ENCODE measurements at regions not wholly inside any gene's neighbourhood (a gene's known extent, or its start where the extent isn't known, plus 50 kb on each side); places are given as distances from the start of the nearest gene placed in this dataset.

GRCh38 chr6:164792666-164793065 is 516.7 kb downstream of the C6orf118 start (continued):
- no peak for TF ChIP-seq ZBTB33 (IDR thresholded peaks at IDR 0.05; ENCODE audit: extremely low read depth, insufficient replicate concordance, low read length)

DNA sequence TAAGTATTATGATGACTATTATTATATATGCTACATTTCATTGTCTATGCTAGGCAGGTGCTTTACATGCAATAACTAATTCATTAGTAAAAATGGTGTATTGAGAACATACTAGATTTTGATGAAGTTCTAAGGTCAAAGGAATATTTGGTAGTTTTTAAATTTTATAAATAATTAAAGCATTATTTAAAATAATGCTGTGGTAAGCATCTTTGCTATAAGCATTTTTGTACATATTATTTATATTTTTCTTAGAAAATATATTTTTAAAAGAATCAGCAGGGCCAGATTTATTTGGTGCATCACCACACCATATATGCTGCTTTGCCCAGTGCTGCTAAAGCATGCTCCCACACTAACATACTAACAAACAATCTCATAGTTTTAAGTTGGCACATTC is 517.9 kb downstream of the C6orf118 start:
- Histone ChIP-seq H2AFZ (ENCODE audit: low read depth, low read length, poor library complexity, severe bottlenecking) (no peak overlapping the region), H3K27ac (ENCODE audit: low read depth, low read length) (no peak overlapping the region), H3K9me3 (ENCODE audit: control insufficient read depth in 1 of 2, insufficient read depth in 1 of 2, low read depth in 1 of 2, low read length in 2 of 2) (peaks cover 10 to 20% of the 10 kb centered on the region in 2 experiments; a peak in 2 of 4 replicates), H3K9ac (ENCODE audit: low read length) (no peak overlapping the region), H3K4me3 (replicated peaks in 1 of 2; ENCODE audit: low read depth in 1 of 2, low read length in 2 of 2) (no peak overlapping the region), H3K36me3 (ENCODE audit: control insufficient read depth in 1 of 2, insufficient read depth in 2 of 2, low read length in 2 of 2) (no peaks in the 10 kb centered on the region), H4K20me1 (ENCODE audit: insufficient read depth) (no peaks in the 10 kb centered on the region), H3K4me2 (ENCODE audit: low read length) (no peak overlapping the region), H3K9me2 (ENCODE audit: insufficient read depth) (no peaks in the 10 kb centered on the region), H3K79me2 (ENCODE audit: insufficient read depth, low read length) (no peaks in the 10 kb centered on the region), H3K4me1 (ENCODE audit: control insufficient read depth in 1 of 2, insufficient read depth in 2 of 2, low read length in 2 of 2) (no peaks in the 10 kb centered on the region), H3K27me3 (ENCODE audit: insufficient read depth, low read length) (no peaks in the 10 kb centered on the region)
- ChIA-PET CTCF (no interaction called here), POLR2A (no interaction called here), RAD21 (ENCODE audit: low non-redundant PET in 1 of 2, low total read pairs in 2 of 2, uncharacterized antibody in 2 of 2, unreplicated experiment in 2 of 2) (no interaction called here)
- no peak for TF ChIP-seq EZH2 (IDR thresholded peaks at IDR 0.05)
- no peak for TF ChIP-seq EGR1 (IDR thresholded peaks at IDR 0.05; ENCODE audit: low read depth)
- TF ChIP-seq CBX3 (IDR thresholded peaks at IDR 0.05; ENCODE audit: low read depth) = no peak
- TF ChIP-seq CTCF (IDR thresholded peaks at IDR 0.05 in 2 of 3, conservative IDR thresholded peaks at IDR 0.05 in 1 of 3; ENCODE audit: borderline replicate concordance in 1 of 3, insufficient read depth in 1 of 3, low read depth in 2 of 3, low read length in 2 of 3) = no peak
- TF ChIP-seq ZNF274 (IDR thresholded peaks at IDR 0.05; ENCODE audit: low read depth, low read length) = no peak
- TF ChIP-seq SP1 (IDR thresholded peaks at IDR 0.05; ENCODE audit: low read depth) = no peak
- TF ChIP-seq RAD21 (IDR thresholded peaks at IDR 0.05; ENCODE audit: low read depth) = no peak
- no peak for TF ChIP-seq POLR2AphosphoS5 (IDR thresholded peaks at IDR 0.05; ENCODE audit: low read depth, low read length)
- intact Hi-C loops (cut with micrococcal nuclease) = loop anchor here (5.0 kb wide), 1 partner anchor 934 kb away; no protein-coding TSS in a partner anchor
- no peak for ATAC-seq
- BruUV-seq (replicated peaks) = no TSS peak
- DNase-seq (ENCODE audit: low read depth, low spot score) = no peak
